Testis (tissue), 2 donors: ENCODE measurements at regions not wholly inside any gene's neighbourhood (a gene's known extent, or its start where the extent isn't known, plus 50 kb on each side); places are given as distances from the start of the nearest gene placed in this dataset.

Source experiments
- DNase-seq: peaks from one replicate; pipeline ENCODE4 v3.0.0-alpha.2; 2019
- H3K27ac ChIP-seq, 2 donors: fragments of 200-600 bp; sonication (generic); one replicate each; pipeline ENCODE4 v1.5.1; 2019
- H3K27me3 ChIP-seq: fragments of 200-600 bp; sonication (generic); one replicate; pipeline ENCODE4 v1.5.1; 2019
- H3K36me3 ChIP-seq: fragments of 200-600 bp; sonication (generic); one replicate; pipeline ENCODE4 v1.5.1; 2017; ENCODE audit warnings: low read depth; ENCODE audit errors: missing control alignments
- H3K4me1 ChIP-seq: fragments of 200-600 bp; sonication (generic); one replicate; pipeline ENCODE4 v1.5.1; 2019
- H3K4me3 ChIP-seq, 2 donors: fragments of 200-600 bp; sonication (generic); one replicate each; pipeline ENCODE4 v1.5.1; 2017 to 2019
- H3K9me3 ChIP-seq: fragments of 200-600 bp; sonication (generic); one replicate; pipeline ENCODE4 v1.5.1; 2017
- POLR2A ChIP-seq: fragments of 450-650 bp; IDR thresholded peaks from one replicate; pipeline ENCODE4 v1.6.1; 2017; ENCODE audit warnings: antibody characterized with exemption, mild to moderate bottlenecking, moderate library complexity
- WGBS, 2 donors: methylation state at CpG; one replicate each; pipeline ENCODE4 v1.1.5; 2018; 5-methylcytosine and 5-hydroxymethylcytosine counted together
- intact Hi-C: fragments of 100-400 bp; cut with DNase I; formaldehyde crosslinking; loops from one replicate; pipeline ENCODE4 v1.15.1; 2023; ENCODE audit warnings: low total_unique reads
- TF ChIP-seq, protein P1 (sequence below), 3 experiments: fragments of 450-650 bp in 2 of 3; fragments of 200-600 bp in 1 of 3; sonication (generic) in 1 of 3; IDR thresholded peaks; one replicate each; pipeline ENCODE4 v1.5.1; 2016 to 2019; ENCODE audit warnings: antibody characterized with exemption in 3 of 3, mild to moderate bottlenecking in 2 of 3, moderate library complexity in 1 of 3

DNA sequence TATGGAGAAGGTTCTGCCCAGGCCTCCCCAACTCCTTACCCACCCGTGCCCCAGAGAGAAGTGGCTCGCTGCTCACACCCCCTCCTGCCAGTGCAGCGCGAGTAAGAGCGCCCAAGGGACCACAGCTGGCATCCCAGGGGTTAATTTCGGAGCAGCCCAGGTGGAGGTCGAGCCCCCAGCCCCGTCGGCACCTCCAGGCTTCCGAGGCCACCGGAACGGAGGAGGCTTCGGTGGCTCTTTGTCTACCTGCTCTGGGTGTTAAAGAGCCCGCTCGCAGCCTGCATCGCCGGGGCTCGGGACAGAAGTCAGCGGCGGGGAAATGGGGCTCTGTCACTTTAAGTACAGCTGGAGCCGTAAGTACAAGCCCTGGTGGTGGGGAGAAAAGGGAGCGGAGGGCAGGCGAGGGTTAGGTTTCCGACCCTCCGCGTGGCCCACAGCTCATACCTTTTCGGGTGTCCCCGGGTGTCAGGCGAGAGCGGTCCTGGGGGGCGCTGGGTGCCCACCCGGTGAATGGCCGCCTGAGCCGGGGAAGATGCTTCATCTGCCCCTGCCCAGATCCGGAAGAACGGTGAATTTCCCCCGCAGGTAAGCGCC is 89.4 kb upstream of the IPO9 start:
- Histone ChIP-seq H3K36me3 (no peaks in the 10 kb centered on the region), H3K4me3 (peak overlapping the region; percentile 57 to 70), H3K27ac (peak overlapping the region in 1 of 2 donors; percentile 16), H3K27me3 (no peaks in the 10 kb centered on the region), H3K9me3 (no peaks in the 10 kb centered on the region), H3K4me1 (peaks cover 11% of the 10 kb centered on the region)
- intact Hi-C loops: no loop called here
- DNase-seq: peak; percentile 75
- 0 to 3% methylated on average over 17 to 37 of the region's 38 CpGs for WGBS, 2 donors
- TF ChIP-seq POLR2A: no peak
- TF ChIP-seq, protein P1, sequence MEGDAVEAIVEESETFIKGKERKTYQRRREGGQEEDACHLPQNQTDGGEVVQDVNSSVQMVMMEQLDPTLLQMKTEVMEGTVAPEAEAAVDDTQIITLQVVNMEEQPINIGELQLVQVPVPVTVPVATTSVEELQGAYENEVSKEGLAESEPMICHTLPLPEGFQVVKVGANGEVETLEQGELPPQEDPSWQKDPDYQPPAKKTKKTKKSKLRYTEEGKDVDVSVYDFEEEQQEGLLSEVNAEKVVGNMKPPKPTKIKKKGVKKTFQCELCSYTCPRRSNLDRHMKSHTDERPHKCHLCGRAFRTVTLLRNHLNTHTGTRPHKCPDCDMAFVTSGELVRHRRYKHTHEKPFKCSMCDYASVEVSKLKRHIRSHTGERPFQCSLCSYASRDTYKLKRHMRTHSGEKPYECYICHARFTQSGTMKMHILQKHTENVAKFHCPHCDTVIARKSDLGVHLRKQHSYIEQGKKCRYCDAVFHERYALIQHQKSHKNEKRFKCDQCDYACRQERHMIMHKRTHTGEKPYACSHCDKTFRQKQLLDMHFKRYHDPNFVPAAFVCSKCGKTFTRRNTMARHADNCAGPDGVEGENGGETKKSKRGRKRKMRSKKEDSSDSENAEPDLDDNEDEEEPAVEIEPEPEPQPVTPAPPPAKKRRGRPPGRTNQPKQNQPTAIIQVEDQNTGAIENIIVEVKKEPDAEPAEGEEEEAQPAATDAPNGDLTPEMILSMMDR (IDR thresholded peaks at IDR 0.05): no peak

DNA sequence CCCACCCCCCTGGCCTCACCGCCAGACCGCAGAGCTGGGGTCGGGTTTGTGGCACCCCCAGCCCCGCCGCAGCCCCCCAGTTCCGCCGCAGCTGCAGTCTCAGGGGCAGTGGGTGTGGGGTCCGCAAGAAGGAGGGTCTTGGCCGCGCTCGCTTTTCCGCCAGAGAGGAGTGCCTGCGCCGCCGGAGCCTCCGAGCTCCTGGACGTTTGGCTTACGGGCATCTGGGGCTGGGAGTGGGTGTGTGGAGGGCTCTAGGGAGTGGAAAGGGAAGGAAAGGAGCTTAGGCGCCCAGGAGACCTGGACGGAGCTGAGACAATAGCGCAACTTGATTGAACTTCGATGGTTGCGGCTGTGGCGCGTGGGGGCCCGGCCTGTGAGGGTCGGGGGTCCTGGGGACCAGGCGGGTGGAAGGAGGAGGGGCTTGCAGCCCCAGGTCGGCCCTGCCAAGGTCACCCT is 88.8 kb upstream of the IPO9 start:
- no peaks in the 10 kb centered on the region for H3K36me3 ChIP-seq
- no peaks in the 10 kb centered on the region for H3K9me3 ChIP-seq
- intact Hi-C loops: no loop called here
- no peaks in the 10 kb centered on the region for H3K27me3 ChIP-seq
- WGBS, 2 donors: 2 to 5% methylated on average over 9 to 29 of the region's 29 CpGs
- TF ChIP-seq, protein P1 (IDR thresholded peaks at IDR 0.05): no peak
- TF ChIP-seq POLR2A: no peak
- DNase-seq: no peak
- H3K27ac ChIP-seq: peak overlapping the region in 1 of 2 donors; percentile 16
- H3K4me1 ChIP-seq: peaks cover 11% of the 10 kb centered on the region
- peak overlapping the region; percentile 57 to 70 for H3K4me3 ChIP-seq

DNA sequence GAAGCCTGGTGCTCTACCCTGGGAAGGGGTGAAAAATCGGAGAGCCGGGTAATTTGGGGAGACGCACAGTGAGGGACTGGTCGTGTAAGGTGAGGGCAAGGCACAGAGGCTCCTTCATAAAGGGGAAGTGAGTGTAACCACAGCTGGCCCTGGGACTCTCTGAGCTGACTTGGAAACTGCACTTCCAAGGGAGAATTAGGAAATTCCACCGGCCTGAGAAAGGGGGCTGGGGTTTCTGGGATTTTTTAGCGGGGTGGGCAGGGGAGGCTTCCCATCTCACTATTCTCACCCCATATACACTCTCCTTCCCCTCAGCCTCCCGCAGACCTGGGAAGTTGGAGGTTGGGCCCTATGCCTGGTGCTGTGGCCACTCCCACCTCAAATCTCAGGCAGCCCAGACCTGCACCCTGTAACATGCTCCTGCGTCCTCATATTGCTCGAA is 88.3 kb upstream of the IPO9 start:
- DNase-seq: no peak
- Histone ChIP-seq H3K27ac (no peak overlapping the region), H3K9me3 (no peaks in the 10 kb centered on the region), H3K4me1 (peaks cover 11% of the 10 kb centered on the region), H3K36me3 (no peaks in the 10 kb centered on the region), H3K4me3 (peak overlapping the region; percentile 57 to 70), H3K27me3 (no peaks in the 10 kb centered on the region)
- 26 to 28% methylated on average over 9 of the region's 9 CpGs for WGBS, 2 donors
- TF ChIP-seq, protein P1 (IDR thresholded peaks at IDR 0.05): no peak
- no peak for TF ChIP-seq POLR2A
- intact Hi-C loops: no loop called here

DNA sequence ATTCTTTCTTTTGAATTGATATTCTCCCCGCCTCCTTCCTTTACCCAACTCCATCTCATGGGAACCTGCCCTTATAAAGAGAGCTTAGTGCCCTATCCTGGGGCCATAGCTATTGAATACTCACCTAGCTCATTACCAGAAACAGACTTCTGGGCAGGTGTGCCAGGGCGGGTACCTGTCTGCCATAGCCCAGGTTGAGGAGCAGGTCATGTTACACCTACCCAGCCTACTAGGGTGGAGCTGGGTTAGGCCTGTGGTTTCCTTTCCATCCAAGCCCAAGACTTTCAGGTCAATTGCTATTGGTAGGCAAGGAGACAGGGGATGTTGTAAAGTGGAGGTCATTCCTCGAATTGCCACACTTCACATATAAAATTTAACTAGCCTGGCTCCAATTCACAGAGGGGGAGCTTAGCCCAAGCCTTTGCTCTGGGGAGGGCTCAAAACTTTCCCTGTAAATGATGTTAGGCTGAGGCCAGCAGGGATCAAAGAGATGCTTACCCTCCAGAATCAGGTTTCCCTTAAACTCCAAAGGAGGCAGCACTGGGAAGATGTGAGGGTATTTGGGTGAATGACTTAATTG is 87.1 kb upstream of the IPO9 start:
- Histone ChIP-seq H3K4me3 (no peak overlapping the region), H3K9me3 (no peaks in the 10 kb centered on the region), H3K36me3 (no peaks in the 10 kb centered on the region), H3K27me3 (no peaks in the 10 kb centered on the region), H3K4me1 (peaks cover 11% of the 10 kb centered on the region), H3K27ac (no peak overlapping the region)
- WGBS, 2 donors: 91 to 94% methylated on average over 3 of the region's 3 CpGs
- no peak for TF ChIP-seq POLR2A
- TF ChIP-seq, protein P1 (IDR thresholded peaks at IDR 0.05): no peak
- intact Hi-C loops: no loop called here
- no peak for DNase-seq

DNA sequence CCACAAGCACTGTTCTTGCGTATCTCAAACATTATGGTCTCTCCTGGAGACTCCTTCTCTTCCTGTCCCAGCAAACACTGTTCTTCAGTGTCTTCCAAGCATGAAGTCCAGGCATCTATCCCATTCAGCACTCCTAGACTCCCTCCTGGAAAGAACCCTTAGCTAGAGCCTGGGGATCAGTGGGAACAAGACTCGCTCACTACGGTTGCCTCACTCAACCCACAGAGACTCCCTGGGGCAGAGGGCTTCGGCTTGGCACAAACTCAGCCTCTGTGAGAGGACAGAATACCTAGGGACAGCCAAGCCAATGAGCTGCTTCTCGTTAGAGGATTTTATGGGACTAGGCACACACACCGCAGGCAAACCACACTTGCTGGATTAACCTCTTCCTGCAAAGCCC is 86.5 kb upstream of the IPO9 start:
- intact Hi-C loops: no loop called here

More for the DNA sequence above, 86.5 kb upstream of the IPO9 start:
- H3K27ac ChIP-seq: no peak overlapping the region
- H3K4me1 ChIP-seq: peaks cover 8% of the 10 kb centered on the region
- H3K4me3 ChIP-seq: no peak overlapping the region
- no peaks in the 10 kb centered on the region for H3K9me3 ChIP-seq
- no peak for DNase-seq
- H3K36me3 ChIP-seq: no peaks in the 10 kb centered on the region
- 58 to 65% methylated on average over 6 of the region's 6 CpGs for WGBS, 2 donors
- H3K27me3 ChIP-seq: no peaks in the 10 kb centered on the region
- TF ChIP-seq POLR2A: no peak
- TF ChIP-seq, protein P1 (IDR thresholded peaks at IDR 0.05): no peak
